SK-N-SH (cell line): ENCODE measurements at regions not wholly inside any gene's neighbourhood (a gene's known extent, or its start where the extent isn't known, plus 50 kb on each side); places are given as distances from the start of the nearest gene placed in this dataset.

ENCODE experiments used
- CTCF ChIA-PET: fragments of 300-600, 350-600 bp; formaldehyde crosslinking; extraction: SDS; loops from one replicate; lab custom pipeline; 2021; lab: Yijun Ruan, JAX
- POLR2A ChIA-PET: fragments of 350-600 bp; sonication (Branson Sonifier 250); formaldehyde crosslinking; extraction: SDS; loops from one replicate; lab custom pipeline; 2020; ENCODE audit warnings: antibody characterized with exemption, inconsistent platforms; lab: Yijun Ruan, JAX
- DNase-seq: peaks from one replicate; pipeline ENCODE4 v3.0.0; 2012
- H2AFZ ChIP-seq: fragments of 200-600 bp; sonication (generic); 2 replicates; pipeline ENCODE4 v1.8.1; 2016; ENCODE audit warnings: antibody characterized with exemption, mild to moderate bottlenecking, low read depth
- H3F3A ChIP-seq: fragments of 200-600 bp; sonication (generic); replicated peaks from 2 replicates; pipeline ENCODE3; 2016; ENCODE audit warnings: antibody characterized with exemption, mild to moderate bottlenecking; ENCODE audit not compliant: insufficient read depth
- H3K27ac ChIP-seq, 2 experiments: fragments of 200-500 bp in 1 of 2; fragments of 200-600 bp in 1 of 2; sonication (Bioruptor generic) in 1 of 2; sonication (generic), shearing (Covaris generic) in 1 of 2; 2 replicates each; pipeline versions ENCODE4 v1.5.1 to v1.6.1; 2014 to 2016; ENCODE audit warnings: low read depth in 2 of 2, inconsistent platforms in 1 of 2, low read length in 1 of 2, mild to moderate bottlenecking in 1 of 2, mixed read lengths in 1 of 2
- H3K27me3 ChIP-seq: fragments of 200-600 bp; sonication (generic), shearing (Covaris generic); 2 replicates; pipeline ENCODE4 v1.6.1; 2016; ENCODE audit warnings: mixed run types; ENCODE audit not compliant: insufficient read depth
- H3K36me3 ChIP-seq, 2 experiments: fragments of 200-500 bp in 1 of 2; fragments of 200-600 bp in 1 of 2; sonication (Bioruptor generic) in 1 of 2; sonication (generic) in 1 of 2; replicated peaks in 1 of 2; 2 replicates each; pipeline versions ENCODE3 to v1.5.1; 2014 to 2016; ENCODE audit warnings: low read length in 1 of 2, mild to moderate bottlenecking in 1 of 2; ENCODE audit not compliant: insufficient read depth in 2 of 2, control insufficient read depth in 1 of 2
- H3K4me1 ChIP-seq, 2 experiments: fragments of 200-500 bp in 1 of 2; fragments of 200-600 bp in 1 of 2; sonication (Bioruptor generic) in 1 of 2; sonication (generic), shearing (Covaris generic) in 1 of 2; 2 replicates each; pipeline versions ENCODE4 v1.5.1 to v1.6.1; 2014 to 2016; ENCODE audit warnings: low read depth in 1 of 2, low read length in 1 of 2, mixed run types in 1 of 2; ENCODE audit not compliant: insufficient read depth in 2 of 2, control insufficient read depth in 1 of 2
- H3K4me2 ChIP-seq: fragments of 200-600 bp; sonication (generic), shearing (Covaris generic); 2 replicates; pipeline ENCODE4 v1.6.1; 2017; ENCODE audit warnings: mixed run types
- H3K4me3 ChIP-seq, 2 experiments: fragments of 200-500 bp in 1 of 2; fragments of 200-600 bp in 1 of 2; sonication (Bioruptor generic) in 1 of 2; sonication (generic), shearing (Covaris generic) in 1 of 2; 2 replicates each; pipeline versions ENCODE4 v1.5.1 to v1.8.1; 2014 to 2016; ENCODE audit warnings: low read depth in 2 of 2, inconsistent platforms in 1 of 2, low read length in 1 of 2, mild to moderate bottlenecking in 1 of 2, mixed read lengths in 1 of 2, moderate library complexity in 1 of 2
- H3K79me2 ChIP-seq: fragments of 200-600 bp; sonication (generic); 2 replicates; pipeline ENCODE4 v1.8.1; 2017; ENCODE audit warnings: mild to moderate bottlenecking; ENCODE audit not compliant: insufficient read depth
- H3K9ac ChIP-seq: fragments of 200-600 bp; sonication (generic); 2 replicates; pipeline ENCODE4 v1.6.1; 2017; ENCODE audit warnings: mixed run types
- H3K9me2 ChIP-seq: fragments of 200-600 bp; sonication (generic); 2 replicates; pipeline ENCODE4 v1.6.1; 2017; ENCODE audit warnings: mixed run types
- H3K9me3 ChIP-seq: fragments of 200-600 bp; sonication (generic); 2 replicates; pipeline ENCODE4 v1.6.1; 2017; ENCODE audit warnings: mixed run types, mild to moderate bottlenecking, moderate library complexity
- H4K20me1 ChIP-seq: fragments of 200-600 bp; sonication (generic); 2 replicates; pipeline ENCODE4 v1.6.1; 2017; ENCODE audit warnings: mild to moderate bottlenecking, mixed run types; ENCODE audit not compliant: insufficient read depth
- CHD2 ChIP-seq: fragments of 150-350 bp; IDR thresholded peaks from 2 replicates; pipeline ENCODE4 v1.6.1; 2018; ENCODE audit warnings: low read length; ENCODE audit not compliant: partially characterized antibody
- ELF1 ChIP-seq: IDR thresholded peaks from 2 replicates; pipeline ENCODE4 v1.4.0; 2012
- FOSL2 ChIP-seq: IDR thresholded peaks from 2 replicates; pipeline ENCODE4 v1.4.0; 2012; ENCODE audit warnings: low read depth, mild to moderate bottlenecking, moderate library complexity, borderline replicate concordance
- GABPA ChIP-seq: IDR thresholded peaks from 2 replicates; pipeline ENCODE4 v1.4.0; 2012; ENCODE audit warnings: low read depth, mild to moderate bottlenecking
- GATA2 ChIP-seq: sonication (generic); formaldehyde crosslinking; IDR thresholded peaks from 2 replicates; pipeline ENCODE4 v1.5.0; 2020; ENCODE audit warnings: mild to moderate bottlenecking, missing genetic modification reagents
- IRF3 ChIP-seq: fragments of 150-350 bp; IDR thresholded peaks from 2 replicates; pipeline ENCODE4 v1.6.1; 2016; ENCODE audit warnings: mild to moderate bottlenecking, low read depth, low read length
- JUND ChIP-seq: IDR thresholded peaks from 2 replicates; pipeline ENCODE4 v1.4.0; 2012
- MEF2A ChIP-seq: IDR thresholded peaks from 2 replicates; pipeline ENCODE4 v1.4.0; 2012; ENCODE audit warnings: low read depth, borderline replicate concordance
- MXI1 ChIP-seq: IDR thresholded peaks from 2 replicates; pipeline ENCODE4 v1.6.1; 2012; ENCODE audit warnings: mild to moderate bottlenecking, low read depth, low read length, improper control_type of control experiment
- NRF1 ChIP-seq: IDR thresholded peaks from 2 replicates; pipeline ENCODE4 v1.6.1; 2012; ENCODE audit warnings: low read depth, mild to moderate bottlenecking, low read length
- PBX3 ChIP-seq: IDR thresholded peaks from 2 replicates; pipeline ENCODE4; 2012
- RAD21 ChIP-seq: IDR thresholded peaks from 2 replicates; pipeline ENCODE4 v1.6.1; 2012; ENCODE audit warnings: mild to moderate bottlenecking, low read length
- RCOR1 ChIP-seq: fragments of 150-350 bp; IDR thresholded peaks from 2 replicates; pipeline ENCODE4 v1.6.1; 2017; ENCODE audit warnings: antibody characterized with exemption, low read length
- RFX5 ChIP-seq: IDR thresholded peaks from 2 replicates; pipeline ENCODE4 v1.6.1; 2012; ENCODE audit warnings: mild to moderate bottlenecking, improper control_type of control experiment, low read length
- RXRA ChIP-seq: IDR thresholded peaks from 2 replicates; pipeline ENCODE4 v1.4.0; 2012; ENCODE audit warnings: low read depth, mild to moderate bottlenecking, borderline replicate concordance
- SIN3A ChIP-seq: IDR thresholded peaks from 2 replicates; pipeline ENCODE4 v1.6.1; 2012; ENCODE audit warnings: low read depth, mild to moderate bottlenecking, low read length, moderate library complexity, borderline replicate concordance
- SMC3 ChIP-seq: IDR thresholded peaks from 2 replicates; pipeline ENCODE4 v1.6.1; 2012; ENCODE audit warnings: low read depth, low read length, improper control_type of control experiment
- TAF1 ChIP-seq: IDR thresholded peaks from 2 replicates; pipeline ENCODE4 v1.6.1; 2012; ENCODE audit warnings: low read depth, mild to moderate bottlenecking, low read length, moderate library complexity, borderline replicate concordance
- TEAD4 ChIP-seq: IDR thresholded peaks from 2 replicates; pipeline ENCODE4 v1.4.0; 2012; ENCODE audit warnings: mild to moderate bottlenecking, borderline replicate concordance; ENCODE audit not compliant: insufficient read depth
- YY1 ChIP-seq: IDR thresholded peaks from 2 replicates; pipeline ENCODE4 v1.4.0; 2012; ENCODE audit warnings: low read depth, mild to moderate bottlenecking
- WGBS: methylation state at CpG from one replicate; pipeline ENCODE4 v1.1.6; 2017; ENCODE audit warnings: low lambda C conversion rate; 5-methylcytosine and 5-hydroxymethylcytosine counted together
- TF ChIP-seq, protein P1 (sequence below): fragments of 150-350 bp; IDR thresholded peaks from 2 replicates; pipeline ENCODE4 v1.6.1; 2017; ENCODE audit warnings: antibody characterized with exemption, low read length, low read depth, borderline replicate concordance

GRCh38 chrX:125577479-125577878 is 257.8 kb downstream of the TEX13C start:
- no peak overlapping the region for H3K4me3 ChIP-seq
- H3K9ac ChIP-seq = no peak overlapping the region
- no peaks in the 10 kb centered on the region for H3K79me2 ChIP-seq
- no peak for DNase-seq
- WGBS = 3% methylated on average over 1 of the region's 1 CpG
- no peak overlapping the region for H3K27ac ChIP-seq
- no peaks in the 10 kb centered on the region for H3K9me3 ChIP-seq
- no peaks in the 10 kb centered on the region for H3K9me2 ChIP-seq
- ChIA-PET CTCF (no interaction called here), POLR2A (no interaction called here)
- no peaks in the 10 kb centered on the region for H3K36me3 ChIP-seq
- H2AFZ ChIP-seq = no peak overlapping the region
- no peak for TF ChIP-seq SMC3
- TF ChIP-seq TAF1 = no peak
- H3K4me2 ChIP-seq = no peak overlapping the region
- H3K27me3 ChIP-seq = no peaks in the 10 kb centered on the region
- no peaks in the 10 kb centered on the region for H4K20me1 ChIP-seq
- H3F3A ChIP-seq = no peaks in the 10 kb centered on the region
- H3K4me1 ChIP-seq = no peaks in the 10 kb centered on the region

DNA sequence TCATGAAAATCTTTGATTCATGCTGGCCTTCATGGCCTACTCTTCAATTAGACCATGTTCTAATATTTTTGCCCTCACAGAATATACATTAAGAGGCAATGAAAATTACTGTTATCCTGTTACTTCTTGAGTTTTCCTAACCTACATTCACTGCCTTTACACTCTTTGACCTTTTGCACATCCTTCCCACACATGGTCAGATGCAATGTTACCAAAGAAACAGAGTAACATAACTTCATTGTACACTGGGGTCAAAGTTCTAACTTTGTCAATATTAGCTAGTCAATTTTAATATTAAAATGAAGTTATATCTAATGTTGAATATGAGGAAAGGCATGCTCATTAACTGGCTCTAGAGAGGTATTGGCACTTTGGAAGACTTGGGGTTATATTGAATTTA is 284.8 kb downstream of the TEX13C start:
- no peak overlapping the region for H3K9ac ChIP-seq
- H3K4me3 ChIP-seq = no peak overlapping the region
- no peaks in the 10 kb centered on the region for H3K4me1 ChIP-seq
- TF ChIP-seq, protein P1, sequence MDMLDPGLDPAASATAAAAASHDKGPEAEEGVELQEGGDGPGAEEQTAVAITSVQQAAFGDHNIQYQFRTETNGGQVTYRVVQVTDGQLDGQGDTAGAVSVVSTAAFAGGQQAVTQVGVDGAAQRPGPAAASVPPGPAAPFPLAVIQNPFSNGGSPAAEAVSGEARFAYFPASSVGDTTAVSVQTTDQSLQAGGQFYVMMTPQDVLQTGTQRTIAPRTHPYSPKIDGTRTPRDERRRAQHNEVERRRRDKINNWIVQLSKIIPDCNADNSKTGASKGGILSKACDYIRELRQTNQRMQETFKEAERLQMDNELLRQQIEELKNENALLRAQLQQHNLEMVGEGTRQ = no peak
- TF ChIP-seq ELF1 (no peak), YY1 (no peak), SIN3A (no peak), RFX5 (no peak), NRF1 (no peak), TAF1 (no peak), GATA2 (no peak), TEAD4 (no peak), GABPA (no peak), IRF3 (no peak)
- ChIA-PET CTCF (no interaction called here), POLR2A (no interaction called here)
- no peak overlapping the region for H3K27ac ChIP-seq
- no peaks in the 10 kb centered on the region for H3K36me3 ChIP-seq
- no peaks in the 10 kb centered on the region for H3K9me3 ChIP-seq
- H3K4me2 ChIP-seq = no peak overlapping the region
- H4K20me1 ChIP-seq = no peaks in the 10 kb centered on the region
- H3K9me2 ChIP-seq = no peaks in the 10 kb centered on the region
- H2AFZ ChIP-seq = no peak overlapping the region
- no peaks in the 10 kb centered on the region for H3F3A ChIP-seq
- no peaks in the 10 kb centered on the region for H3K27me3 ChIP-seq
- DNase-seq = no peak
- H3K79me2 ChIP-seq = no peaks in the 10 kb centered on the region

- ChIA-PET POLR2A (no interaction called here), CTCF (interaction anchor here (1.1 kb wide), 1 partner anchor 10 kb away, joined by 3 read pairs; no protein-coding TSS in a partner anchor)
- Histone ChIP-seq H3K4me2 (no peak overlapping the region), H4K20me1 (no peaks in the 10 kb centered on the region), H3K27ac (no peak overlapping the region), H3K4me3 (no peak overlapping the region), H3K4me1 (no peaks in the 10 kb centered on the region), H3K36me3 (no peaks in the 10 kb centered on the region), H3K9ac (no peak overlapping the region), H2AFZ (no peak overlapping the region), H3F3A (no peaks in the 10 kb centered on the region), H3K9me2 (no peaks in the 10 kb centered on the region), H3K27me3 (no peaks in the 10 kb centered on the region), H3K9me3 (no peaks in the 10 kb centered on the region), H3K79me2 (no peaks in the 10 kb centered on the region)
- no peak for TF ChIP-seq RCOR1
- TF ChIP-seq CHD2 = no peak
- TF ChIP-seq RAD21 = no peak
- TF ChIP-seq GATA2 = no peak
- no peak for TF ChIP-seq RFX5
- TF ChIP-seq, protein P1 = no peak
- TF ChIP-seq MEF2A = no peak
- no peak for TF ChIP-seq PBX3
- no peak for TF ChIP-seq JUND
- no peak for TF ChIP-seq NRF1
- no peak for TF ChIP-seq RXRA
- no peak for TF ChIP-seq MXI1
- TF ChIP-seq FOSL2 = no peak
- TF ChIP-seq SIN3A = no peak
- no peak for TF ChIP-seq TAF1
- DNase-seq = no peak
- 1% methylated on average over 2 of the region's 2 CpGs for WGBS
Measured at GRCh38 chrX:125605145-125605544, 285.5 kb downstream of the TEX13C start.
